Neural cell (in vitro differentiated cells): ENCODE measurements at regions not wholly inside any gene's neighbourhood (a gene's known extent, or its start where the extent isn't known, plus 50 kb on each side); places are given as distances from the start of the nearest gene placed in this dataset.

Experiments used
- CTCF ChIP-seq: fragments of 450-650 bp; IDR thresholded peaks from 2 replicates; pipeline ENCODE4 v1.5.1; 2014; ENCODE audit warnings: antibody characterized with exemption, mild to moderate bottlenecking, moderate library complexity; ENCODE audit not compliant: poor library complexity, severe bottlenecking
- EZH2 ChIP-seq: fragments of 200-600, 300-800 bp; shearing (Covaris generic), sonication (generic); IDR thresholded peaks from 2 replicates; pipeline ENCODE4 v1.6.1; 2014; ENCODE audit warnings: antibody characterized with exemption, low read length, borderline replicate concordance, mild to moderate bottlenecking; ENCODE audit not compliant: insufficient read depth, poor library complexity, severe bottlenecking
- MXI1 ChIP-seq: fragments of 450-650 bp; conservative IDR thresholded peaks from 2 replicates; pipeline ENCODE4 v1.6.1; 2014; ENCODE audit warnings: antibody characterized with exemption, mild to moderate bottlenecking; ENCODE audit not compliant: poor library complexity, severe bottlenecking
- RAD21 ChIP-seq: fragments of 450-650 bp; conservative IDR thresholded peaks from 2 replicates; pipeline ENCODE4 v1.6.1; 2014; ENCODE audit warnings: antibody characterized with exemption, mild to moderate bottlenecking, moderate library complexity
- REST ChIP-seq: IDR thresholded peaks from 2 replicates; pipeline ENCODE4 v1.6.1; 2012; ENCODE audit warnings: borderline replicate concordance

- TF ChIP-seq CTCF (no peak), RAD21 (no peak), REST (no peak), EZH2 (no peak), MXI1 (no peak)
Observed at GRCh38 chr2:177076636-177077179, 135.9 kb upstream of the HNRNPA3 start.
